ENCODE measurements at regions not wholly inside any gene's neighbourhood (a gene's known extent, or its start where the extent isn't known, plus 50 kb on each side); places are given as distances from the start of the nearest gene placed in this dataset.

- no peak for DNase-seq (ENCODE audit: low spot score)
These were observed 282.6 kb downstream of the TPBG start for GRCh38 chr6:82646231-82646615.

GRCh38 chr6:82651845-82652335 is 288.3 kb downstream of the TPBG start:
- DNase-seq (ENCODE audit: low spot score), result no peak

- DNase-seq (ENCODE audit: low spot score), result no peak
These were observed 315.6 kb downstream of the TPBG start for GRCh38 chr6:82679232-82679631.

GRCh38 chr6:82680192-82680591 is 316.6 kb downstream of the TPBG start:
- no peak for DNase-seq (ENCODE audit: low spot score)

GRCh38 chr6:82681119-82681714 is 317.6 kb downstream of the TPBG start:
- DNase-seq (ENCODE audit: low spot score), result no peak

GRCh38 chr6:82686719-82687118 is 323.1 kb downstream of the TPBG start:
- DNase-seq (ENCODE audit: low spot score), result no peak

- DNase-seq (ENCODE audit: low spot score), result no peak
These were observed 324.2 kb downstream of the TPBG start for GRCh38 chr6:82687855-82688254.

GRCh38 chr6:82690283-82690682 is 326.7 kb downstream of the TPBG start:
- DNase-seq (ENCODE audit: low spot score), result no peak

GRCh38 chr6:82691997-82692396 is 328.4 kb downstream of the TPBG start:
- no peak for DNase-seq (ENCODE audit: low spot score)

- DNase-seq (ENCODE audit: low spot score), result no peak
These were observed 329.5 kb downstream of the TPBG start for GRCh38 chr6:82693094-82693493.

- DNase-seq (ENCODE audit: low spot score), result no peak
These were observed 337.7 kb downstream of the TPBG start for GRCh38 chr6:82701341-82701740.

- no peak for DNase-seq (ENCODE audit: low spot score)
These were observed 339.0 kb downstream of the TPBG start for GRCh38 chr6:82702574-82702973.

- DNase-seq (ENCODE audit: low spot score), result no peak
These were observed 339.6 kb downstream of the TPBG start for GRCh38 chr6:82703230-82703629.

- no peak for DNase-seq (ENCODE audit: low spot score)
These were observed 340.4 kb downstream of the TPBG start for GRCh38 chr6:82704045-82704444.

GRCh38 chr6:82705579-82705978 is 342.0 kb downstream of the TPBG start:
- no peak for DNase-seq (ENCODE audit: low spot score)

- no peak for DNase-seq (ENCODE audit: low spot score)
These were observed 347.6 kb downstream of the TPBG start for GRCh38 chr6:82711105-82711827.

GRCh38 chr6:82711971-82712370 is 348.4 kb downstream of the TPBG start:
- no peak for DNase-seq (ENCODE audit: low spot score)

GRCh38 chr6:82712389-82712788 is 348.8 kb downstream of the TPBG start:
- no peak for DNase-seq (ENCODE audit: low spot score)

- no peak for DNase-seq (ENCODE audit: low spot score)
These were observed 349.2 kb downstream of the TPBG start for GRCh38 chr6:82712826-82713225.

GRCh38 chr6:82720992-82721391 is 344.6 kb downstream of the UBE3D start:
- no peak for DNase-seq (ENCODE audit: low spot score)

- DNase-seq (ENCODE audit: low spot score), result no peak
These were observed 329.9 kb downstream of the UBE3D start for GRCh38 chr6:82735790-82736189.

- DNase-seq (ENCODE audit: low spot score), result no peak
These were observed 327.7 kb downstream of the UBE3D start for GRCh38 chr6:82737965-82738364.

- no peak for DNase-seq (ENCODE audit: low spot score)
These were observed 326.9 kb downstream of the UBE3D start for GRCh38 chr6:82738773-82739172.

- no peak for DNase-seq (ENCODE audit: low spot score)
These were observed 326.3 kb downstream of the UBE3D start for GRCh38 chr6:82739303-82739702.
